GM18498 (cell line): ENCODE measurements at regions not wholly inside any gene's neighbourhood (a gene's known extent, or its start where the extent isn't known, plus 50 kb on each side); places are given as distances from the start of the nearest gene placed in this dataset.

ENCODE experiments used
- ATAC-seq: cut with Tn5 transposase; IDR thresholded peaks from one replicate; pipeline ENCODE4 v1.9.1; 2021; ENCODE audit warnings: mild to moderate bottlenecking, moderate library complexity; ENCODE audit not compliant: unreplicated experiment

DNA sequence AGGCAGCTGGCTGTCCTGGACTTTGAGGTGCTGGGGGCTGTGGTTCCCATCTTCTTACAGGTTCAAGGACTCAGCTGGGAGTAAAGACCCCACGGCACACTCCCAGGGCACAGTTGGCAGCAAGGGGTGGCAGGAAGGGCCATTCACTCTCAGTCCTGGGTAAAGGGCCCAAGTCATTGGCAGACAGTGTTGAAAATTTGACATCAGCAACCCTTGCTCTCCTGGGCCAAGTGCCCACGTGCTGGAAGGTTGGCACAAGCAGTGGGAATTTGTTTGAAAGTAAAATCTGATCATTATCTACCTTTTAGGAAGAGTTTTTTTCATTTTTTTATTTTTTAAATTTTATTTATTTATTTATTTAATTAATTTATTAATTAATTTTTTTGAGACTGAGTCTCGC is 241.6 kb upstream of the MKI67 start:
- no peak for ATAC-seq

GRCh38 chr10:128369101-128369650 is 243.0 kb upstream of the MKI67 start:
- no peak for ATAC-seq

GRCh38 chr10:128373071-128373749 is 247.0 kb upstream of the MKI67 start:
- peak; percentile 95 for ATAC-seq

- ATAC-seq: peak; percentile 15
Measured at GRCh38 chr10:128373831-128374230, 247.6 kb upstream of the MKI67 start.

DNA sequence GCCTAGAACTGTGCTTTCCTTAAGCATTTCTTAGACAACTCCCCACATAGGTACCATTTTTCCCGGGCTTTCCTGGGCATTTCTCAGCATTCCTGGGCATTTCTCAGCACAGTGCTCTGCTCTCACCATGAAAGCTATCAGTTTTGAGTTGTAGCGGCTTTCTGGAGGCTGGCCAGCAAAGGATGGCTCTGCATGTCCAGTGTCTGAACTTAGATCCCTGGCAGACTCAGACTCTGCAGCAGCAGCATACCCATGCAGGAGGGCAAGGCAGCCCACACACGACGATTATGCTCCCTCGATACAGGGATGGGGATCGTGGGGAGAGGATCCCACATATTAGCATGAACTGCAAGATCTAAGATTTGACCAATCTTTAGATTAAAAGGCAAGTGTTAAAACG is 248.9 kb upstream of the MKI67 start:
- ATAC-seq: no peak

GRCh38 chr10:128377364-128377987 is 251.3 kb upstream of the MKI67 start:
- ATAC-seq: no peak

GRCh38 chr10:128377988-128378387 is 251.8 kb upstream of the MKI67 start:
- ATAC-seq: no peak

DNA sequence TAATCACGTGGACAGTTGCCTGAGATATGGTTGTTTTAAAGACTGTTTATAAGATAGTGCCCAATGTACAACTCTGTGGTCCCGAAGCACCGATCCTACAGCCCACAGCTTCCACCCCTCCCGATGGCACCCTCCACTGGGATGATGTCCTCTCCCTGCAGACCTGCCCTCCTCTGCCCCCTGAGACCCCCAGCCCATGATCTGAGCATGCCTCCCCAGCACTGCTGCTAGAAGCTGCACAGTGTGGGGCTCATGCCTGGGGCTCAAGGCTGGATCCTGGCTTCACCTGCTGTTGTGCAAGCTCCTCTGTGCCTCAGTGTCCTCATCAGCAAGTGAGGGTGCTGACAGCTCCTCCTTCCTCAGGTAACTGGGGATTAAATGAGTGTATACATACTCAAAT is 254.7 kb upstream of the MKI67 start:
- ATAC-seq: no peak

- no peak for ATAC-seq
Measured at GRCh38 chr10:128382225-128382624, 256.0 kb upstream of the MKI67 start.

DNA sequence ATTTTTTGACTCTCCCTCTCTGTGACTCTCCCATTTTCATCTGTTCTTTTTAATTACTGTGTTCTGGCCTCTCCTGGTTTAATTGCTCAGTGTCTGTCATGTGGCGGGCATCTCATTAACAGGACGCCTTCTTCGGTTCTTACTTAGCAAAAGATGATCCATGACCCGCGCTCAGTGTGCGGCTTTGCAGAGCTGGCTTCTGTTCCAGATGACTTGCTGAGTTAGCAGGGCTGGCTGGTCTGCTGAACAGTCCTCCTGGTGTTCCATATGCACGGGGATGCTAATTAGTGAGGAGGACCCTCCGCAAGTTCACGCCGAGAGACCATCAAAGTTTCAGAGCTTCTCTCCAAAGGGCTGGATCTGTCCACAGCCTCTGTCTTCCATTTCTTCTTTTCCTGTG is 258.6 kb upstream of the MKI67 start:
- ATAC-seq: no peak

GRCh38 chr10:128386231-128386630 is 260.0 kb upstream of the MKI67 start:
- ATAC-seq: no peak

- ATAC-seq: no peak
Measured at GRCh38 chr10:128386816-128387604, 260.8 kb upstream of the MKI67 start.

- no peak for ATAC-seq
Measured at GRCh38 chr10:128390596-128390995, 264.4 kb upstream of the MKI67 start.

DNA sequence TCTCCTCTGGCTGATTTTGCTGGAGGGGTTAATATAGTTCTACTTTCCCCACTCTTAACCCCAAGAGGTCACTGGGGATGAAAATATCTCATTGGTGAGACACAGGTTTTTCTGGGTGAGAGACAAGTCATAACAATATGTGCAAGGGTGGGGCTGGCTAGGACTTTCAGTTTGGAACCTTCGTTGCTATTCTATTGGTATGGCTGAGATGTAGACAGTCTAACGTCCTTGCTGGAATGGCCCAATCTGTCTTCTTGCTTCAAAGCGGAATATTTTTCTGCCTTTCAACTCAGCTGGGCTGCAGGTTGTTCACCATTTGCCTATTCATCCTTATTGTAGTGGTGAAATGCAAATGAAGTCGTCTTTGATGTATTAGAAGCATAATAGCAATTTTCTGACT is 267.3 kb upstream of the MKI67 start:
- ATAC-seq: no peak

- ATAC-seq: no peak
Measured at GRCh38 chr10:128398118-128398517, 271.9 kb upstream of the MKI67 start.

DNA sequence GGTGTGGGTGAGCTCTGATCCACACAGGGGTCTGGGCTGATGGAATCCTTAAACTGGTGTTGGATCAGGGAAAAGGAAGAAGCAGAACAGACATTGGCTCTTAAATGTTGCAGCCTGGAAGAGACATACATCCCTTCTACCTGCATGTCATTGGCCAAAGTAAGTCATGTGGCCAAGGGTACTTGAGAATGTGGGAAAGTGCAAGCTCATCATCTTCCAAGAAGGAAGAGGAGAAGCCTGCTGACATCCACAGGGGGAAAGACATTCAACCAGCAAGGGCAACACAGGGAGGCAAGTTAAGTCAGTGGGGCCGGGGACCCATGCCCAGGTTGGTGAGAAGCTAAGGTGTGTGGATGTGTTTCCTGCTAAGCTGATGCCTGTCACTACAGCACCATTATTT is 272.8 kb upstream of the MKI67 start:
- no peak for ATAC-seq

DNA sequence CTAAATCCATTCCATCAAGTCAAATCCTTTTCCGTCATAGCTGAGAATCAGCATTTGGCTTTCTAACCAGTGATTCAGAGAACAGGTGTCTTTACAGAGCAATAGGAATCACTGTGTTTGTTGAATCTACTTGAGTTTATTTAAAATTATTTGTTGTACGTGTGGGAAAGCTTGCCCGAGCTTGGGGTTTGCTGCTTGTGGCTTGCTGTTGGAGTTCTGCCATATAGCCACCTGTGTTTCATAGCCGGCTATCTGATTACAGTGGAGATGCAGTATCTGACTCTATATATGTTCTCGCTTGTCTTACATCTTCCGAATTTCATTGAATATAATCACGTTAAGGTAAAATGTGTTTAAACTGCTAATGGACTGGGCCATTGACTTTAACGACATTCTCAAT is 274.3 kb upstream of the MKI67 start:
- no peak for ATAC-seq

GRCh38 chr10:128405450-128405849 is 279.2 kb upstream of the MKI67 start:
- ATAC-seq: no peak

GRCh38 chr10:128411643-128412042 is 285.4 kb upstream of the MKI67 start:
- no peak for ATAC-seq

DNA sequence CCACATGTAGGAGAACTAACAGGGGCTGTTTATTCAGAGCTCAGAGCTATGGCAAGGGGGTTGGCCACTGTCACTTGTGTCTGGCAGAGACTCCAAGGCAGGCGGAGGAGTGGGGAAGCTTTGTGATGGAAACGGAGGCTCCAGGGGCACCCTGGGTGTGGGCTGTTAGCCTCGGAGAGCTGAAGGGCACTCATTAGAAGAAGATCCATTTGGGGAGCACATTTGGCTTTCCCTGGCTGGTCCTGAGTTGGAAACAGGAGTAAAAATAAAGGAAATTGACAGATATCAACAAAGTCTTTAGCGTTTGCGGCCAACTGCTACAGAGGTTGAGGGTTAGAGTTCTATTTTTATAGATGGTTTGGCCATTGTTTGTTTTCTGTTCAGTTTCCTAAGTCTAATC is 288.3 kb upstream of the MKI67 start:
- no peak for ATAC-seq

GRCh38 chr10:128416231-128416630 is 290.0 kb upstream of the MKI67 start:
- ATAC-seq: no peak

DNA sequence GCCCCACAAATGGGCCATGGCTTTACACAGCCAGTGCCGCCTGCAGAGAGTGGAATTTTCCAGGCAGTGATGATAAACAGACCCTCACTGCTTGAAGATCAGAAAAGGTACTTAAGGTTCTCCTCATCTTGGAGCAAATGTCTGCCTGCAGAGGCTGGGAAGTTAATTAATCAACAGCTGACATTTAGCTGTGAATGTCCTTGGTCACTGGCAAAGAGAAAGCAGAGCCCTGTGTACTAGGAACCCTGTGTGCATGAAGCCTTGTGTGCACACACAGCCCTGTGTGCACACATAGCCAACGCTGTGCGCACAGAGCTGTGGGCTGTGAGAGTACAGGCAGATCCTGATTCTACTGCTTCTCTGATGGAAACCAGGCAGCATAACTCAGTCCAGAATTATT is 291.6 kb upstream of the MKI67 start:
- ATAC-seq: no peak
